NT2/D1 (cell line): ENCODE measurements at regions not wholly inside any gene's neighbourhood (a gene's known extent, or its start where the extent isn't known, plus 50 kb on each side); places are given as distances from the start of the nearest gene placed in this dataset.
"Not testable (repeated sequence)": the region's sequence is repeated elsewhere in the genome, so short reads cannot be mapped to it uniquely, and the experiment has no call there.

Experiments
- DNase-seq: peaks from one replicate; pipeline ENCODE4 v3.0.0-alpha.2; 2011; ENCODE audit warnings: low read depth, low spot score
- H3K27me3 ChIP-seq: 2 replicates; pipeline ENCODE4 v1.6.0; 2011; ENCODE audit warnings: mild to moderate bottlenecking; ENCODE audit not compliant: insufficient read length, insufficient read depth
- H3K36me3 ChIP-seq: 2 replicates; pipeline ENCODE4 v1.6.1; 2011; ENCODE audit warnings: mild to moderate bottlenecking, low read length, mixed read lengths; ENCODE audit not compliant: insufficient read depth, insufficient read length
- H3K4me1 ChIP-seq: 2 replicates; pipeline ENCODE4 v1.5.1; 2011; ENCODE audit not compliant: insufficient read depth, insufficient read length
- H3K4me3 ChIP-seq: 2 replicates; pipeline ENCODE4 v1.5.1; 2011; ENCODE audit warnings: low read depth; ENCODE audit not compliant: insufficient read length
- H3K9ac ChIP-seq: 2 replicates; pipeline ENCODE4 v1.6.0; 2011; ENCODE audit warnings: low read depth; ENCODE audit not compliant: insufficient read length
- H3K9me3 ChIP-seq: 2 replicates; pipeline ENCODE4 v1.5.1; 2011; ENCODE audit warnings: mild to moderate bottlenecking, low read length; ENCODE audit not compliant: insufficient read depth
- SUZ12 ChIP-seq: IDR thresholded peaks from 2 replicates; pipeline ENCODE4 v1.6.1; 2011; ENCODE audit not compliant: insufficient read length, insufficient read depth; ENCODE audit errors: extremely low read depth
- YY1 ChIP-seq: IDR thresholded peaks from 2 replicates; pipeline ENCODE4 v1.6.1; 2011; ENCODE audit not compliant: insufficient read length, insufficient read depth
- ZNF274 ChIP-seq: IDR thresholded peaks from 2 replicates; pipeline ENCODE4 v1.6.1; 2011; ENCODE audit warnings: mild to moderate bottlenecking, low read depth, low read length

GRCh38 chr1:164433818-164434170 lies 125.2 kb upstream of the PBX1 start:
- H3K36me3 ChIP-seq: no peaks in the 10 kb centered on the region
- no peak overlapping the region for H3K9ac ChIP-seq
- H3K9me3 ChIP-seq: no peaks in the 10 kb centered on the region
- DNase-seq: no peak
- TF ChIP-seq YY1 (no peak), ZNF274 (no peak), SUZ12 (no peak)
- H3K4me3 ChIP-seq: no peak overlapping the region
- no peaks in the 10 kb centered on the region for H3K4me1 ChIP-seq
- no peaks in the 10 kb centered on the region for H3K27me3 ChIP-seq

- H3K4me3 ChIP-seq: no peak overlapping the region
- no peak overlapping the region for H3K9ac ChIP-seq
- DNase-seq: no peak
- no peaks in the 10 kb centered on the region for H3K27me3 ChIP-seq
- TF ChIP-seq YY1: no peak
- no peak for TF ChIP-seq ZNF274
- no peak for TF ChIP-seq SUZ12
- H3K4me1 ChIP-seq: no peaks in the 10 kb centered on the region
- H3K36me3 ChIP-seq: no peaks in the 10 kb centered on the region
- H3K9me3 ChIP-seq: no peaks in the 10 kb centered on the region
These were observed 118.8 kb upstream of the PBX1 start for GRCh38 chr1:164440232-164440631.

- no peak overlapping the region for H3K4me3 ChIP-seq
- no peaks in the 10 kb centered on the region for H3K4me1 ChIP-seq
- H3K27me3 ChIP-seq: no peaks in the 10 kb centered on the region
- H3K36me3 ChIP-seq: no peaks in the 10 kb centered on the region
- TF ChIP-seq YY1 (no peak), ZNF274 (no peak), SUZ12 (no peak)
- no peak overlapping the region for H3K9ac ChIP-seq
- no peaks in the 10 kb centered on the region for H3K9me3 ChIP-seq
- DNase-seq: no peak
These were observed 115.8 kb upstream of the PBX1 start for GRCh38 chr1:164443166-164443565.

GRCh38 chr1:164443836-164444235 lies 115.1 kb upstream of the PBX1 start:
- H3K27me3 ChIP-seq: no peaks in the 10 kb centered on the region
- no peaks in the 10 kb centered on the region for H3K36me3 ChIP-seq
- H3K4me3 ChIP-seq: no peak overlapping the region
- H3K9ac ChIP-seq: no peak overlapping the region
- TF ChIP-seq SUZ12: no peak
- no peak for TF ChIP-seq YY1
- no peak for TF ChIP-seq ZNF274
- DNase-seq: no peak
- H3K4me1 ChIP-seq: no peaks in the 10 kb centered on the region
- H3K9me3 ChIP-seq: no peaks in the 10 kb centered on the region

GRCh38 chr1:164446020-164446419 lies 113.0 kb upstream of the PBX1 start:
- H3K4me3 ChIP-seq: no peak overlapping the region
- no peaks in the 10 kb centered on the region for H3K27me3 ChIP-seq
- TF ChIP-seq ZNF274 (no peak), SUZ12 (no peak), YY1 (no peak)
- no peaks in the 10 kb centered on the region for H3K36me3 ChIP-seq
- H3K9ac ChIP-seq: no peak overlapping the region
- no peaks in the 10 kb centered on the region for H3K4me1 ChIP-seq
- no peak for DNase-seq
- H3K9me3 ChIP-seq: no peaks in the 10 kb centered on the region

GRCh38 chr1:164452549-164452948 lies 106.4 kb upstream of the PBX1 start:
- DNase-seq: no peak
- no peak overlapping the region for H3K4me3 ChIP-seq

GRCh38 chr1:164456272-164456671 lies 102.7 kb upstream of the PBX1 start:
- no peak for DNase-seq
- TF ChIP-seq ZNF274 (no peak), YY1 (no peak), SUZ12 (no peak)
- no peaks in the 10 kb centered on the region for H3K4me1 ChIP-seq
- no peak overlapping the region for H3K4me3 ChIP-seq
- H3K27me3 ChIP-seq: no peaks in the 10 kb centered on the region
- H3K9ac ChIP-seq: no peak overlapping the region
- H3K36me3 ChIP-seq: no peaks in the 10 kb centered on the region
- peaks cover 13% of the 10 kb centered on the region; the same call in 1 of the 2 replicates for H3K9me3 ChIP-seq

More at GRCh38 chr1:164452549-164452948, 106.4 kb upstream of the PBX1 start:
- Histone ChIP-seq H3K36me3 (no peaks in the 10 kb centered on the region), H3K9me3 (0 out of 2 replicates have a peak, but pooled peaks cover 3% of the 10 kb centered on the region), H3K9ac (no peak overlapping the region), H3K4me1 (no peaks in the 10 kb centered on the region), H3K27me3 (no peaks in the 10 kb centered on the region)
- TF ChIP-seq YY1: no peak
- TF ChIP-seq ZNF274: no peak
- TF ChIP-seq SUZ12: no peak

- not testable (repeated sequence) for H3K36me3 ChIP-seq, H3K4me3 ChIP-seq, H3K9ac ChIP-seq, H3K4me1 ChIP-seq, DNase-seq, H3K27me3 ChIP-seq
- peaks cover 13% of the 10 kb centered on the region; the same call in 1 of the 2 replicates for H3K9me3 ChIP-seq
These were observed 99.8 kb upstream of the PBX1 start for GRCh38 chr1:164459176-164459575.
